ENCODE measurements at regions not wholly inside any gene's neighbourhood (a gene's known extent, or its start where the extent isn't known, plus 50 kb on each side); places are given as distances from the start of the nearest gene placed in this dataset.

DNA sequence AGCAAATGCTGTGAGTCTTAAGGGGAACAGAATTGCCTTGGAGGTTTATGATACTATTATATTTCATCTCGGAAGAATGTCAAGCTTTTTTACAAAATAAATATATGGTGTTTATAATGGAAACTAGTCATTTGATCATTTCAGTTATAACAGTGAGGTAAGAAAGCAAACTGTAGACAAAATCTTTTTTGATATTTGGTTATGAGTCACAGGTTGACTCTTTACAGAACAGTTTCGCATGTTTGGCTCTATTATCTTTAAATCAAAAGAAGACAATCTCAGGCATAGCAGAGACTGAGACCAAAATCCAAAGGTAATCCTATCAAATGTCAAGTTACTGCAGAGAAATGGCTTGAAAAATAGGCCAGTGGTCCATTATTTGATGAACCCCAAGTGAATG lies 490.9 kb upstream of the MDFIC2 start:
- 7% methylated on average over 2 of the region's 2 CpGs for WGBS (ENCODE audit: missing lambda C conversion rate)
- CTCF ChIA-PET, result no interaction called here
- H3K27ac ChIP-seq, result no peak overlapping the region
- no peak for ATAC-seq
- no peak for DNase-seq (ENCODE audit: low read depth in 1 of 2, low spot score in 1 of 2)
- H3K4me2 ChIP-seq, result peak overlapping the region; percentile 17; the same call in 2 of the 3 replicates
- H3K9me3 ChIP-seq, result no peaks in the 10 kb centered on the region
- H3K4me3 ChIP-seq, result no peak overlapping the region
- POLR2A ChIA-PET, result no interaction called here
- TF ChIP-seq JUNB (IDR thresholded peaks at IDR 0.05), result peak; percentile 59
- TF ChIP-seq, protein P1, sequence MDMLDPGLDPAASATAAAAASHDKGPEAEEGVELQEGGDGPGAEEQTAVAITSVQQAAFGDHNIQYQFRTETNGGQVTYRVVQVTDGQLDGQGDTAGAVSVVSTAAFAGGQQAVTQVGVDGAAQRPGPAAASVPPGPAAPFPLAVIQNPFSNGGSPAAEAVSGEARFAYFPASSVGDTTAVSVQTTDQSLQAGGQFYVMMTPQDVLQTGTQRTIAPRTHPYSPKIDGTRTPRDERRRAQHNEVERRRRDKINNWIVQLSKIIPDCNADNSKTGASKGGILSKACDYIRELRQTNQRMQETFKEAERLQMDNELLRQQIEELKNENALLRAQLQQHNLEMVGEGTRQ (IDR thresholded peaks at IDR 0.05), result no peak
- TF ChIP-seq FOSL2 (IDR thresholded peaks at IDR 0.05), result 0 out of 2 replicates have a peak, but pooled peaks have one; percentile 29
- 0 out of 2 replicates have a peak, but pooled peaks have one; percentile 15 for TF ChIP-seq FOSL2 (CRISPR knock-in tag; IDR thresholded peaks at IDR 0.05)
- TF ChIP-seq, protein P2, sequence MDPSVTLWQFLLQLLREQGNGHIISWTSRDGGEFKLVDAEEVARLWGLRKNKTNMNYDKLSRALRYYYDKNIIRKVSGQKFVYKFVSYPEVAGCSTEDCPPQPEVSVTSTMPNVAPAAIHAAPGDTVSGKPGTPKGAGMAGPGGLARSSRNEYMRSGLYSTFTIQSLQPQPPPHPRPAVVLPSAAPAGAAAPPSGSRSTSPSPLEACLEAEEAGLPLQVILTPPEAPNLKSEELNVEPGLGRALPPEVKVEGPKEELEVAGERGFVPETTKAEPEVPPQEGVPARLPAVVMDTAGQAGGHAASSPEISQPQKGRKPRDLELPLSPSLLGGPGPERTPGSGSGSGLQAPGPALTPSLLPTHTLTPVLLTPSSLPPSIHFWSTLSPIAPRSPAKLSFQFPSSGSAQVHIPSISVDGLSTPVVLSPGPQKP (IDR thresholded peaks at IDR 0.05; ENCODE audit: low read depth, low read length), result no peak
- peaks cover 14% of the 10 kb centered on the region; the same call in 1 of the 3 replicates for H3K4me1 ChIP-seq
- no peak for FAIRE-seq

DNA sequence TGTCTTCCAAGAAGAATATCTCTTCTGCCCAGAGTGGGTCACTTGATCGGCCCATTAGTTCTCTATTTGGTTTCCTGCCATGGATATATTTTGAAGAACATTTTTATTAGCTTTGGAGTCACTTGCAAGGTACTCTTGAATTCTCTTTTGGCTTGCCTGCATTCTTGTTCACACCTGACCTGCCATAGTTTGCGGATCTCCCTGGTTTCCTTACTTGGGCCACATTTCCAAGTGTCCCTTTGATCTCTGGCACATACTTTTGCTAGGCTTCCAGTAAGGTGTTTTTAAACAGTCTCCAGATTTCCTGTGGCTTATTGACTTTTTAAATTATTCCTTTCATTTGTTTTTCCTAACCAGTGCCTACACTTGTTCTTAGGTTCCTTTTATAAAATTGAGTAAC lies 488.5 kb upstream of the MDFIC2 start:
- ChIA-PET POLR2A (no interaction called here), CTCF (no interaction called here)
- TF ChIP-seq ZC3H11A (IDR thresholded peaks at IDR 0.05), result no peak
- TF ChIP-seq EHF (CRISPR knock-in tag; IDR thresholded peaks at IDR 0.05), result no peak
- TF ChIP-seq, protein P3, sequence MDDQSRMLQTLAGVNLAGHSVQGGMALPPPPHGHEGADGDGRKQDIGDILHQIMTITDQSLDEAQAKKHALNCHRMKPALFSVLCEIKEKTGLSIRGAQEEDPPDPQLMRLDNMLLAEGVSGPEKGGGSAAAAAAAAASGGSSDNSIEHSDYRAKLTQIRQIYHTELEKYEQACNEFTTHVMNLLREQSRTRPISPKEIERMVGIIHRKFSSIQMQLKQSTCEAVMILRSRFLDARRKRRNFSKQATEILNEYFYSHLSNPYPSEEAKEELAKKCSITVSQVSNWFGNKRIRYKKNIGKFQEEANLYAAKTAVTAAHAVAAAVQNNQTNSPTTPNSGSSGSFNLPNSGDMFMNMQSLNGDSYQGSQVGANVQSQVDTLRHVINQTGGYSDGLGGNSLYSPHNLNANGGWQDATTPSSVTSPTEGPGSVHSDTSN (IDR thresholded peaks at IDR 0.05), result no peak
- no peak for TF ChIP-seq JUN (IDR thresholded peaks at IDR 0.05)
- no peak for TF ChIP-seq ESRRA (IDR thresholded peaks at IDR 0.05; ENCODE audit: borderline replicate concordance, low read length)
- TF ChIP-seq HOXB13 (CRISPR knock-in tag; IDR thresholded peaks at IDR 0.05; ENCODE audit: low read depth), result no peak
- FAIRE-seq, result no peak
- H3K4me3 ChIP-seq, result no peak overlapping the region
- peaks cover 5% of the 10 kb centered on the region; the same call in 1 of the 3 replicates for H3K9me3 ChIP-seq
- WGBS (ENCODE audit: missing lambda C conversion rate), result 59% methylated on average over 2 of the region's 2 CpGs
- ATAC-seq, result no peak
- H3K27ac ChIP-seq, result no peak overlapping the region
- peaks cover 14% of the 10 kb centered on the region; the same call in 1 of the 3 replicates for H3K4me1 ChIP-seq
- DNase-seq (ENCODE audit: low read depth in 1 of 2, low spot score in 1 of 2), result no peak
- H3K4me2 ChIP-seq, result no peak overlapping the region

DNA sequence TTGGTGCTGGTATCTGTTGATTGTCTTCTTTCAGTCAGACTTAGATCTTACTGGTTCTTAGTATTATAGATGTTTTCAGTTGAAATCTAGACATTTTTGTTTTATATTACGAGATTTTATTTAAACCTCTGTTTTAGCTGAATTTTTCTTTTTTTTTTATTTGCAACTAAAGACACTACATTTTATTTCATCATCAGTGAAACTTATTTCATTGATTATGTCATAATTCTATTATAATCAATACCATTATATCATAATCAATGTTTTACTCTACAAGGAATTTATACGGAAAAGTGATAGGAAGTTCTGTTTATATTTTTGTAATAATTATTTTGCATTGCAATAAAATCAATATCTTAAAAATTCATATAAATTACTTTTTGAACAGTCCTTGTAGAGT lies 477.4 kb upstream of the MDFIC2 start:
- ChIA-PET CTCF (interaction anchor here (1.1 kb wide), 1 partner anchor 35 kb away, joined by 3 read pairs; no protein-coding TSS in a partner anchor), POLR2A (no interaction called here)
- 65% methylated on average over 2 of the region's 2 CpGs for WGBS (ENCODE audit: missing lambda C conversion rate)

More for the DNA sequence above, 477.4 kb upstream of the MDFIC2 start:
- Histone ChIP-seq H3K4me3 (no peak overlapping the region), H3K4me2 (no peak overlapping the region), H3K27ac (no peak overlapping the region), H3K4me1 (no peaks in the 10 kb centered on the region), H3K9me3 (peaks cover 3% of the 10 kb centered on the region; the same call in 1 of the 3 replicates)
- no peak for FAIRE-seq
- TF ChIP-seq, protein P4, sequence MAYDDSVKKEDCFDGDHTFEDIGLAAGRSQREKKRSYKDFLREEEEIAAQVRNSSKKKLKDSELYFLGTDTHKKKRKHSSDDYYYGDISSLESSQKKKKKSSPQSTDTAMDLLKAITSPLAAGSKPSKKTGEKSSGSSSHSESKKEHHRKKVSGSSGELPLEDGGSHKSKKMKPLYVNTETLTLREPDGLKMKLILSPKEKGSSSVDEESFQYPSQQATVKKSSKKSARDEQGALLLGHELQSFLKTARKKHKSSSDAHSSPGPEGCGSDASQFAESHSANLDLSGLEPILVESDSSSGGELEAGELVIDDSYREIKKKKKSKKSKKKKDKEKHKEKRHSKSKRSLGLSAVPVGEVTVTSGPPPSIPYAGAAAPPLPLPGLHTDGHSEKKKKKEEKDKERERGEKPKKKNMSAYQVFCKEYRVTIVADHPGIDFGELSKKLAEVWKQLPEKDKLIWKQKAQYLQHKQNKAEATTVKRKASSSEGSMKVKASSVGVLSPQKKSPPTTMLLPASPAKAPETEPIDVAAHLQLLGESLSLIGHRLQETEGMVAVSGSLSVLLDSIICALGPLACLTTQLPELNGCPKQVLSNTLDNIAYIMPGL (CRISPR knock-in tag; IDR thresholded peaks at IDR 0.05; ENCODE audit: borderline replicate concordance), result no peak
- no peak for TF ChIP-seq KDM1A (IDR thresholded peaks at IDR 0.05; ENCODE audit: low read depth)
- no peak for TF ChIP-seq JUNB (IDR thresholded peaks at IDR 0.05)
- no peak for TF ChIP-seq ZFP36 (IDR thresholded peaks at IDR 0.05; ENCODE audit: borderline replicate concordance, partially characterized antibody)
- TF ChIP-seq EP300 (IDR thresholded peaks at IDR 0.05), result no peak
- no peak for TF ChIP-seq CHD2 (IDR thresholded peaks at IDR 0.05; ENCODE audit: low read length, partially characterized antibody)
- no peak for TF ChIP-seq SMC3 (IDR thresholded peaks at IDR 0.05)
- TF ChIP-seq ZNF302 (CRISPR knock-in tag; IDR thresholded peaks at IDR 0.05), result no peak
- no peak for TF ChIP-seq HOXB5 (CRISPR knock-in tag; IDR thresholded peaks at IDR 0.05)
- no peak for TF ChIP-seq NPAS2 (CRISPR knock-in tag; IDR thresholded peaks at IDR 0.05; ENCODE audit: borderline replicate concordance)
- TF ChIP-seq, protein P2 (IDR thresholded peaks at IDR 0.05; ENCODE audit: low read depth, low read length), result no peak
- TF ChIP-seq RAD21 (conservative IDR thresholded peaks at IDR 0.05 in 1 of 2, IDR thresholded peaks at IDR 0.05 in 1 of 2), result no peak
- TF ChIP-seq GATA3 (IDR thresholded peaks at IDR 0.05; ENCODE audit: borderline replicate concordance), result no peak
- no peak for TF ChIP-seq NFE2L2 (conservative IDR thresholded peaks at IDR 0.05; ENCODE audit: low read length)
- TF ChIP-seq RNF2 (IDR thresholded peaks at IDR 0.05; ENCODE audit: borderline replicate concordance, low read depth), result no peak
- no peak for TF ChIP-seq RARB (CRISPR knock-in tag; IDR thresholded peaks at IDR 0.05)
- TF ChIP-seq, protein P5, sequence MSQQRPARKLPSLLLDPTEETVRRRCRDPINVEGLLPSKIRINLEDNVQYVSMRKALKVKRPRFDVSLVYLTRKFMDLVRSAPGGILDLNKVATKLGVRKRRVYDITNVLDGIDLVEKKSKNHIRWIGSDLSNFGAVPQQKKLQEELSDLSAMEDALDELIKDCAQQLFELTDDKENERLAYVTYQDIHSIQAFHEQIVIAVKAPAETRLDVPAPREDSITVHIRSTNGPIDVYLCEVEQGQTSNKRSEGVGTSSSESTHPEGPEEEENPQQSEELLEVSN (IDR thresholded peaks at IDR 0.05; ENCODE audit: borderline replicate concordance, low read depth), result no peak
- no peak for DNase-seq (ENCODE audit: low read depth in 1 of 2, low spot score in 1 of 2)
- no peak for ATAC-seq

Data from A549 (cell line).